SK-N-SH treated with all-trans-retinoic acid at 6 μM for 48 hours (cell line): ENCODE measurements at regions not wholly inside any gene's neighbourhood (a gene's known extent, or its start where the extent isn't known, plus 50 kb on each side); places are given as distances from the start of the nearest gene placed in this dataset.

Experiments used
- GLIS3 ChIP-seq: fragments of 250-450 bp; sonication (Bioruptor Pico); IDR thresholded peaks from 2 replicates; pipeline ENCODE4 v1.5.0; 2020; ENCODE audit warnings: mild to moderate bottlenecking, moderate library complexity
- OSR1 ChIP-seq: fragments of 250-450 bp; sonication (Bioruptor Pico); IDR thresholded peaks from 2 replicates; pipeline ENCODE4 v1.8.0; 2022; ENCODE audit warnings: moderate library complexity, mild to moderate bottlenecking, inconsistent platforms

DNA sequence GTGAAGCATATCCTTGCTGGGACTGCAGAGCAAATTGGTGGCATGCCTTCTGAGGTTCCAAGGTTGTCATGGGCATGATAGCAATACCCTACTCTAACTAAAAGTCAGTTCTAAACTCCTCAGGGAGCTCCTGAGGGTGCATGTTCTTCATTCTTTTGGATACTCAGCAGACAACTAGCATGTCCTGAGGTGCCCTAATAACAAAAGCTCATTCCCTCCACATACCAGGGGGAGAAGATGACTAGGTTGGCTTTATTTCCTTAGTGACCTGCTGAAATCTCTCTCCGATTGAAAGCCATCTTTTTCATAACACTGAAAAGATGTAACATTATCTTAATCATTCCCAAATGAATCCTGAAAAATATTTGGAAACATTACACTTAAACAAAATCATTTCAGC lies 188.7 kb upstream of the IGF1 start:
- TF ChIP-seq OSR1 (CRISPR knock-in tag), result no peak
- no peak for TF ChIP-seq GLIS3
